Mesendoderm (in vitro differentiated cells): ENCODE measurements at regions not wholly inside any gene's neighbourhood (a gene's known extent, or its start where the extent isn't known, plus 50 kb on each side); places are given as distances from the start of the nearest gene placed in this dataset.

ENCODE experiments used
- DNase-seq: peaks from one replicate; pipeline ENCODE4 v3.0.0; 2013
- H2AK5ac ChIP-seq: 2 replicates; pipeline ENCODE4 v1.6.1; 2013; ENCODE audit warnings: low read length, inconsistent platforms
- H2BK120ac ChIP-seq: 2 replicates; pipeline ENCODE4 v1.6.1; 2013; ENCODE audit warnings: low read depth, mild to moderate bottlenecking, low read length, moderate library complexity, mixed read lengths
- H2BK15ac ChIP-seq: replicated peaks from 2 replicates; pipeline ENCODE4 v1.6.1; 2013; ENCODE audit warnings: low read depth, mild to moderate bottlenecking, moderate library complexity
- H2BK5ac ChIP-seq: 2 replicates; pipeline ENCODE4 v1.6.1; 2013; ENCODE audit warnings: low read length, inconsistent platforms
- H3K18ac ChIP-seq: 2 replicates; pipeline ENCODE4 v1.6.1; 2013; ENCODE audit warnings: mild to moderate bottlenecking, low read length, mixed read lengths
- H3K23ac ChIP-seq: one replicate; pipeline ENCODE4 v1.6.1; 2013; ENCODE audit warnings: low read length
- H3K27ac ChIP-seq: 2 replicates; pipeline ENCODE4 v1.5.1; 2013; ENCODE audit warnings: low read depth, mild to moderate bottlenecking, inconsistent platforms, low read length, moderate library complexity
- H3K27me3 ChIP-seq: 2 replicates; pipeline ENCODE4 v1.6.1; 2013; ENCODE audit warnings: low read length, control low read depth, mild to moderate bottlenecking, inconsistent platforms; ENCODE audit not compliant: insufficient read depth, poor library complexity
- H3K36me3 ChIP-seq: 2 replicates; pipeline ENCODE4 v1.6.1; 2013; ENCODE audit warnings: low read length, inconsistent platforms; ENCODE audit not compliant: control insufficient read depth, insufficient read depth
- H3K4ac ChIP-seq: one replicate; pipeline ENCODE4 v1.6.1; 2013; ENCODE audit warnings: low read depth, mild to moderate bottlenecking, low read length, moderate library complexity
- H3K4me1 ChIP-seq: 2 replicates; pipeline ENCODE4 v1.6.1; 2013; ENCODE audit warnings: low read depth, low read length, inconsistent platforms; ENCODE audit not compliant: control insufficient read depth
- H3K4me2 ChIP-seq: 2 replicates; pipeline ENCODE4 v1.6.1; 2013; ENCODE audit warnings: low read length
- H3K4me3 ChIP-seq: 2 replicates; pipeline ENCODE4 v1.5.1; 2013; ENCODE audit warnings: mild to moderate bottlenecking, low read length
- H3K56ac ChIP-seq: one replicate; pipeline ENCODE4 v1.6.1; 2013; ENCODE audit warnings: low read length
- H3K79me1 ChIP-seq: 2 replicates; pipeline ENCODE4 v1.6.1; 2013; ENCODE audit warnings: low read length, inconsistent platforms
- H3K79me2 ChIP-seq: 2 replicates; pipeline ENCODE4 v1.6.1; 2013; ENCODE audit warnings: mild to moderate bottlenecking, low read length; ENCODE audit not compliant: control insufficient read depth, insufficient read depth
- H3K9ac ChIP-seq: 2 replicates; pipeline ENCODE4 v1.6.1; 2013; ENCODE audit warnings: low read length, inconsistent platforms
- H4K5ac ChIP-seq: one replicate; pipeline ENCODE4 v1.6.1; 2013; ENCODE audit warnings: low read length
- H4K8ac ChIP-seq: one replicate; pipeline ENCODE4 v1.6.1; 2013; ENCODE audit warnings: low read depth, mild to moderate bottlenecking, control low read depth, low read length, moderate library complexity
- WGBS: extraction: QIAGEN DNeasy Blood & Tissue Kit; methylation state at CpG from one replicate; pipeline ENCODE4 v1.1.7; 2013; ENCODE audit warnings: low lambda C conversion rate, missing lambda C conversion rate; ENCODE audit not compliant: insufficient coverage; ENCODE audit errors: extremely low coverage; 5-methylcytosine and 5-hydroxymethylcytosine counted together

DNA sequence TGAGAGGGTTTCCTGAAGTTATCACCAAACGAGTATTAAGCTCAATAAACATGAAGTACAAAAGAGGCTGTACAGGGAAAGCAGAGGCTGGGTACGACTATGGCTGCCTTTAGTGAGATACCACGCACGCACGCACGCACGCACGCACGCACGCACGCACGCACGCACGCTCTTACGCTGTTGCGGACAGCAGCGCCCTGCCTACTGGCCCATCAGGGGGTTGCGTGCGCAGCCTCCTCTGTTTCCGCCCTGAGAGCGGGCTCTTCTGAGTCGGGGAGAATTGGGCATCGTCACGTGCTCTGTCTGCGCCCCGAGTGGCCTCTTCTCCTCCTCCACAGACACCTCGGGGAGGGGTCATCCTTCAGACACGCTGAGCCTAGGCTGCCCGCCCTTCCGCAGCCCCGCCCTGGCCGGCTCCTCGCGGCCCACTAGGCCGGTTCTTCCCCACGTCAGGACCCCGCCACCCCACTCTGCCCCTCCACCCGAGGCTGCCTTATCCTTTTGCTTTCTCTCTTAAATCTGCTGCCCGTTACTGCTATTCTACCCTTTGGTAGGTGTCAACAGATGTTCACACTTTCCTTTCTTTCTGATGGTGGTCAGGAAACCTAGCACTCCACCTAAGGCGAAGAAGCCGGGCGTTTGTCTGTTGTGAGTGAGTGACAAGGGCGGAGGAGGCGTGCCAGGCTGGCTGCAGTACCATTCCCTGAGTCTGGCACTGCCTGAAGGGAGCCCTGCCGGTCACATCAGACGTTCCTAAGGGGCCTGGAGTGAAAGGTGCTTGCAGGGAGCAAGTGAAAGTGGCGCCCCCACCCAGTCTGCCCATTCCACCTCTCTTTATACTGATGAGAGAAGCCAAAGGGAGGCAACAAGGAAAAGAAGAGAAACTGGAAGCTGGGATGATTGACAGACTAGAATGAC is 300.4 kb upstream of the B3GAT1 start:
- WGBS, result no CpG with 5 or more reads among the region's 47 CpGs
- H3K27ac ChIP-seq, result no peak overlapping the region

DNA sequence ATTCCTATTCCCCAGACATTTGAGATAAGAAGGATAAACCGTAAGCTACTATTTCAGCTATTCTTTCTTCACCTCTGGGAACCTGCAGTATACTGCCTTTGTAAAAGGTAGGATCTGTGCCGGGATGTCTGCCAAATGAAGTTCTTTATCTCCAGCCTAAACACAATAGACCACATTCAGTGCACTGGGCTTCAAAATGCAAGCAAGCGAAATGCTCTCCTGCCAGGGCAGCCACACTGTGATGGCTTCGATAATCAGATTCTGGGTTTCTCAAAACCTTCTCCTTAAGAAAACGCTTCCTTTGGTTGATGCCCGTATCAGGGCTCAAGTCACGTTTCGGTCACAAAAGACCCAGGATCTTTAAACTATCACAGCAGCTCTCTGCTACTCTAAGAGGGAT is 299.5 kb upstream of the B3GAT1 start:
- Histone ChIP-seq H3K23ac (no peak overlapping the region), H3K4ac (no peak overlapping the region), H2BK15ac (no peak overlapping the region), H3K56ac (no peak overlapping the region), H4K8ac (no peak overlapping the region), H3K4me1 (no peaks in the 10 kb centered on the region), H4K5ac (no peak overlapping the region), H3K27me3 (no peaks in the 10 kb centered on the region), H3K27ac (no peak overlapping the region), H3K36me3 (no peaks in the 10 kb centered on the region), H3K4me2 (no peak overlapping the region), H2AK5ac (no peak overlapping the region), H3K18ac (no peak overlapping the region), H3K9ac (no peak overlapping the region), H3K79me2 (no peaks in the 10 kb centered on the region), H3K79me1 (no peaks in the 10 kb centered on the region), H3K4me3 (no peak overlapping the region), H2BK120ac (no peak overlapping the region), H2BK5ac (no peak overlapping the region)
- no peak for DNase-seq
- no CpG with 5 or more reads among the region's 8 CpGs for WGBS

More for the DNA sequence above, 300.4 kb upstream of the B3GAT1 start:
- H3K36me3 ChIP-seq, result no peaks in the 10 kb centered on the region
- H2AK5ac ChIP-seq, result no peak overlapping the region
- no peak overlapping the region for H3K9ac ChIP-seq
- H4K8ac ChIP-seq, result no peak overlapping the region
- no peak overlapping the region for H3K4me3 ChIP-seq
- H3K56ac ChIP-seq, result no peak overlapping the region
- no peak overlapping the region for H2BK5ac ChIP-seq
- H4K5ac ChIP-seq, result no peak overlapping the region
- H3K4me2 ChIP-seq, result no peak overlapping the region
- no peaks in the 10 kb centered on the region for H3K27me3 ChIP-seq
- no peaks in the 10 kb centered on the region for H3K79me2 ChIP-seq
- no peak overlapping the region for H3K23ac ChIP-seq
- H2BK120ac ChIP-seq, result no peak overlapping the region
- no peak overlapping the region for H2BK15ac ChIP-seq
- H3K79me1 ChIP-seq, result no peaks in the 10 kb centered on the region
- H3K4ac ChIP-seq, result no peak overlapping the region
- H3K4me1 ChIP-seq, result no peaks in the 10 kb centered on the region
- DNase-seq, result no peak
- no peak overlapping the region for H3K18ac ChIP-seq

DNA sequence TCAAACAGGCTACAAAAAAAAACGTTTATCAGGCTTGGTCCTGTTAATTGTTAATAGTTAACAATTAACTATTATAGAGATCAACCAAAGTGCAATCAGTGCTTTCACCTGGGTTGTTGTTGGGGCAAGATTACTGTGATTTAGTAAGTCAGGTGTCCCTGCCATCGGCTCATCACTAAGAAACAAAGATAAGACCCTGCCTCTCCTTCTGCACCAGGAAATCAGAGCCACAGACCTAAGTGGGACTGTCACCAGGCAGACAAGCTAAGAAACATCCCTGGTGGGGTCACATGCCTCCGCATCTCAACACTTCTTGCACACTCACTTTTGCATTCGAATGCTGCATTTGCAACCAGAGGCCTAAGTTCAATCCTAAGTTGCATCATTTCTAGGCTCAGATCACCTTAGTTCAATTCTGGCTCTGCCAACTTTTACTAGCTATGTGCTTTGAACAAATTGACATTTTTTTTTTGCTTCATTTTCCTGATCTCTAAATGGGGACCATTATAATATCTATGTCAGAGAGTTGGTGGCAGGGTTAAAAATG is 298.9 kb upstream of the B3GAT1 start:
- Histone ChIP-seq H2BK120ac (no peak overlapping the region), H2BK5ac (no peak overlapping the region), H3K23ac (no peak overlapping the region), H3K4me3 (no peak overlapping the region), H2AK5ac (no peak overlapping the region), H3K79me2 (no peaks in the 10 kb centered on the region), H4K8ac (no peak overlapping the region), H3K4me1 (no peaks in the 10 kb centered on the region), H3K18ac (no peak overlapping the region), H4K5ac (no peak overlapping the region), H2BK15ac (no peak overlapping the region), H3K27ac (no peak overlapping the region), H3K9ac (no peak overlapping the region), H3K36me3 (no peaks in the 10 kb centered on the region), H3K79me1 (no peaks in the 10 kb centered on the region), H3K56ac (no peak overlapping the region), H3K4me2 (no peak overlapping the region), H3K27me3 (no peaks in the 10 kb centered on the region), H3K4ac (no peak overlapping the region)
- WGBS, result no CpG with 5 or more reads among the region's 4 CpGs
- DNase-seq, result no peak

DNA sequence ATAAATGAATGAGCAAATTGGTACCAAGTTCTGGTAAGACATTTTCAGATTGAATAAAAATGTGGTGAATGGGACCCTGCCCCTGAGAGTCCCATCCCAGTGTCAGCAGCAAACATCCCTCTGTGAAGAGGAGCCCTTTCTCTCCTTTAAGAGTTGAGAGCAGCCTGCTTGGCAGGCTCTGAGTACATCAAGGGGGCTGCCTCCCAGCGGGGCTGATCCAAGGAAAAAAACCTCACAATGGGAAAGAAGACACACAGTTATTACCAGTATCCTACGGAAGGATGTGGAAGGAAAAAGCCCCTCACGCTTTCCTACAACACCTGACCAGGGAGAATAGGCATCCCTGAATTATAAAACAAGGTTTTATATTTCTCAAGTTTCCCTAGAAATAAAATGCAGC is 293.8 kb upstream of the B3GAT1 start:
- H2BK15ac ChIP-seq, result no peak overlapping the region
- H3K27me3 ChIP-seq, result no peaks in the 10 kb centered on the region
- H3K4me3 ChIP-seq, result no peak overlapping the region
- no peak overlapping the region for H3K56ac ChIP-seq
- no peak for DNase-seq
- no peak overlapping the region for H4K5ac ChIP-seq
- H3K4me1 ChIP-seq, result no peaks in the 10 kb centered on the region
- no CpG with 5 or more reads among the region's 3 CpGs for WGBS
- no peak overlapping the region for H3K18ac ChIP-seq
- no peak overlapping the region for H2BK120ac ChIP-seq
- no peaks in the 10 kb centered on the region for H3K79me1 ChIP-seq
- H3K27ac ChIP-seq, result no peak overlapping the region
- no peaks in the 10 kb centered on the region for H3K79me2 ChIP-seq
- no peak overlapping the region for H3K9ac ChIP-seq
- no peak overlapping the region for H4K8ac ChIP-seq
- H3K23ac ChIP-seq, result no peak overlapping the region
- H3K36me3 ChIP-seq, result no peaks in the 10 kb centered on the region
- H3K4ac ChIP-seq, result no peak overlapping the region
- H2BK5ac ChIP-seq, result no peak overlapping the region
- no peak overlapping the region for H2AK5ac ChIP-seq
- no peak overlapping the region for H3K4me2 ChIP-seq

DNA sequence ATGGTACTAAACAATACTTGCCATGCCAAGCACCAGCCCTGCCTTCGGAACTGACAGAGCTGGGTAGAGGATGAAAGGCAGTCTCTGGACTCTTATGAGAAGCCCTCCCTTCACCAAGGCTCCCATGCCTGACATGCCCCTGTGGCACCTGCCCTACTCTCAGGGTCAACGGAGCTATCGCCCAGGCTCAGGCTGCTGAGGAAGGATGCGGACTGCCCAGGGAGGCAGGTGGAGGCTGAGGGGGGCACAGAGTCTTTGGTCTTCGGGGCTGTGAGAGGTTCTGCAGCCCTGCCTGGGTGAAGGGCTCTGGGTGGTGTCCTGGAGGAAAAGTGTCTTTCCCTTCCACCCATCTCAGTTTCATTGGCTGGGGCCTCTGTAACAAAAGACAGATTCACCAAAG is 290.8 kb upstream of the B3GAT1 start:
- no peak for DNase-seq
- Histone ChIP-seq H2BK5ac (no peak overlapping the region), H3K4me2 (no peak overlapping the region), H4K5ac (no peak overlapping the region), H3K9ac (no peak overlapping the region), H3K4me1 (no peaks in the 10 kb centered on the region), H3K27me3 (no peaks in the 10 kb centered on the region), H3K18ac (no peak overlapping the region), H2BK15ac (no peak overlapping the region), H3K36me3 (no peaks in the 10 kb centered on the region), H4K8ac (no peak overlapping the region), H3K27ac (no peak overlapping the region), H2AK5ac (no peak overlapping the region), H3K23ac (no peak overlapping the region), H3K4me3 (no peak overlapping the region), H2BK120ac (no peak overlapping the region), H3K79me2 (no peaks in the 10 kb centered on the region), H3K56ac (no peak overlapping the region), H3K79me1 (no peaks in the 10 kb centered on the region), H3K4ac (no peak overlapping the region)
- WGBS, result no CpG with 5 or more reads among the region's 5 CpGs
